Fibroblast of the aortic adventitia (primary cell): ENCODE measurements at regions not wholly inside any gene's neighbourhood (a gene's known extent, or its start where the extent isn't known, plus 50 kb on each side); places are given as distances from the start of the nearest gene placed in this dataset.

Experiments
- DNase-seq: peaks from one replicate; pipeline ENCODE4 v3.0.0-alpha.2; 2010; ENCODE audit warnings: low read depth
- H3K4me3 ChIP-seq: 2 replicates; pipeline ENCODE4 v1.5.1; 2011; ENCODE audit warnings: low read depth, mild to moderate bottlenecking, control low read depth, low read length, moderate library complexity
- CTCF ChIP-seq: IDR thresholded peaks from 2 replicates; pipeline ENCODE4 v1.5.1; 2011; ENCODE audit warnings: mild to moderate bottlenecking, low read length, control low read depth, inconsistent platforms; ENCODE audit not compliant: insufficient read depth

- no peak for DNase-seq
These were observed 85.0 kb upstream of the EGLN3 start for GRCh38 chr14:34035934-34036250.

GRCh38 chr14:34035177-34035933 is 84.5 kb upstream of the EGLN3 start:
- H3K4me3 ChIP-seq, result no peak overlapping the region
- no peak for TF ChIP-seq CTCF
- no peak for DNase-seq

More at GRCh38 chr14:34035934-34036250, 85.0 kb upstream of the EGLN3 start:
- H3K4me3 ChIP-seq, result no peak overlapping the region
- no peak for TF ChIP-seq CTCF

- no peak for DNase-seq
- H3K4me3 ChIP-seq, result no peak overlapping the region
- TF ChIP-seq CTCF, result no peak
These were observed 83.7 kb upstream of the EGLN3 start for GRCh38 chr14:34034447-34035176.

- no peak for TF ChIP-seq CTCF
- no peak for DNase-seq
- no peak overlapping the region for H3K4me3 ChIP-seq
These were observed 81.8 kb upstream of the EGLN3 start for GRCh38 chr14:34032720-34033119.

GRCh38 chr14:34030864-34031263 is 80.0 kb upstream of the EGLN3 start:
- TF ChIP-seq CTCF, result no peak
- H3K4me3 ChIP-seq, result no peak overlapping the region
- DNase-seq, result peak; percentile 90

- DNase-seq, result peak; percentile 88
- no peak overlapping the region for H3K4me3 ChIP-seq
- no peak for TF ChIP-seq CTCF
These were observed 79.1 kb upstream of the EGLN3 start for GRCh38 chr14:34029921-34030334.
